H1 (cell line): ENCODE measurements at regions not wholly inside any gene's neighbourhood (a gene's known extent, or its start where the extent isn't known, plus 50 kb on each side); places are given as distances from the start of the nearest gene placed in this dataset.

Source experiments
- EGR1 ChIP-seq: IDR thresholded peaks from 2 replicates; pipeline ENCODE4 v1.6.1; 2011; ENCODE audit warnings: low read depth, low read length, borderline replicate concordance
- POLR2A ChIP-seq, 2 experiments: IDR thresholded peaks; 1 replicate in 1 of 2; 2 replicates in 1 of 2; pipeline ENCODE4 v1.6.1; 2011; ENCODE audit warnings: low read depth in 2 of 2, low read length in 2 of 2, mild to moderate bottlenecking in 2 of 2; ENCODE audit errors: control extremely low read depth in 1 of 2
- TBP ChIP-seq: IDR thresholded peaks from 2 replicates; pipeline ENCODE4 v1.6.1; 2011; ENCODE audit warnings: low read depth, low read length, improper control_type of control experiment
- TF ChIP-seq, protein P1 (sequence below): IDR thresholded peaks from 2 replicates; pipeline ENCODE4 v1.6.1; 2012; ENCODE audit warnings: low read length, inconsistent platforms

- TF ChIP-seq, protein P1, sequence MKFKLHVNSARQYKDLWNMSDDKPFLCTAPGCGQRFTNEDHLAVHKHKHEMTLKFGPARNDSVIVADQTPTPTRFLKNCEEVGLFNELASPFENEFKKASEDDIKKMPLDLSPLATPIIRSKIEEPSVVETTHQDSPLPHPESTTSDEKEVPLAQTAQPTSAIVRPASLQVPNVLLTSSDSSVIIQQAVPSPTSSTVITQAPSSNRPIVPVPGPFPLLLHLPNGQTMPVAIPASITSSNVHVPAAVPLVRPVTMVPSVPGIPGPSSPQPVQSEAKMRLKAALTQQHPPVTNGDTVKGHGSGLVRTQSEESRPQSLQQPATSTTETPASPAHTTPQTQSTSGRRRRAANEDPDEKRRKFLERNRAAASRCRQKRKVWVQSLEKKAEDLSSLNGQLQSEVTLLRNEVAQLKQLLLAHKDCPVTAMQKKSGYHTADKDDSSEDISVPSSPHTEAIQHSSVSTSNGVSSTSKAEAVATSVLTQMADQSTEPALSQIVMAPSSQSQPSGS = no peak
- TF ChIP-seq EGR1 (no peak), POLR2A (IDR thresholded peaks at IDR 0.05; ENCODE audit: control extremely low read depth in 1 of 2, low read depth in 2 of 2, low read length in 2 of 2) (no peak), TBP (no peak)
These were observed 88.6 kb upstream of the DUSP22 start (continued) for GRCh38 chr6:203661-204060.
